CD14-positive monocyte (primary cell): ENCODE measurements at regions not wholly inside any gene's neighbourhood (a gene's known extent, or its start where the extent isn't known, plus 50 kb on each side); places are given as distances from the start of the nearest gene placed in this dataset.

ENCODE experiments used
- DNase-seq, 3 donors: peaks; one replicate each; pipeline ENCODE4 v3.0.0-alpha.2; 2011 to 2022
- H2AFZ ChIP-seq: 2 replicates; pipeline ENCODE4 v1.6.0; 2012; ENCODE audit warnings: mild to moderate bottlenecking, low read depth, low read length, inconsistent platforms; ENCODE audit not compliant: insufficient read depth, poor library complexity, severe bottlenecking
- H3K27ac ChIP-seq, 2 donors: 1 replicate in 1 of 2; 2 replicates in 1 of 2; pipeline ENCODE4 v1.5.1; 2012 to 2013; ENCODE audit warnings: low read length in 2 of 2, control low read depth in 1 of 2, inconsistent platforms in 1 of 2, low read depth in 1 of 2, mild to moderate bottlenecking in 1 of 2
- H3K27me3 ChIP-seq, 2 donors: one replicate each; pipeline versions ENCODE4 v1.6.0 to v1.6.1; 2011 to 2013; ENCODE audit warnings: low read length in 2 of 2; ENCODE audit not compliant: control insufficient read depth in 2 of 2, insufficient read depth in 2 of 2
- H3K36me3 ChIP-seq, 2 donors: replicated peaks in 1 of 2; 1 replicate in 1 of 2; 2 replicates in 1 of 2; pipeline versions ENCODE4 v1.5.1 to v1.6.1; 2012 to 2013; ENCODE audit warnings: low read length in 2 of 2, control low read depth in 1 of 2, inconsistent platforms in 1 of 2, mild to moderate bottlenecking in 1 of 2; ENCODE audit not compliant: insufficient read depth in 2 of 2, control insufficient read depth in 1 of 2
- H3K4me1 ChIP-seq, 2 donors: 1 replicate in 1 of 2; 2 replicates in 1 of 2; pipeline versions ENCODE4 v1.5.1 to v1.6.1; 2012 to 2013; ENCODE audit warnings: low read length in 2 of 2, control low read depth in 1 of 2, inconsistent platforms in 1 of 2, mild to moderate bottlenecking in 1 of 2, moderate library complexity in 1 of 2; ENCODE audit not compliant: insufficient read depth in 2 of 2, control insufficient read depth in 1 of 2
- H3K4me2 ChIP-seq: replicated peaks from 2 replicates; pipeline ENCODE3; 2012; ENCODE audit warnings: low read length, moderate library complexity, mild to moderate bottlenecking; ENCODE audit not compliant: poor library complexity, severe bottlenecking; ENCODE audit errors: extremely low read depth
- H3K4me3 ChIP-seq, 3 experiments: fragments of 200-600 bp in 1 of 3; sonication (generic) in 1 of 3; replicated peaks in 1 of 3; 1 replicate in 2 of 3; 2 replicates in 1 of 3; pipeline ENCODE4 v1.5.1; 2011 to 2013; ENCODE audit warnings: low read length in 3 of 3, mild to moderate bottlenecking in 3 of 3, control low read depth in 2 of 3, low read depth in 2 of 3, inconsistent platforms in 1 of 3, moderate library complexity in 1 of 3
- H3K79me2 ChIP-seq: 2 replicates; pipeline ENCODE4 v1.6.0; 2012; ENCODE audit warnings: mild to moderate bottlenecking, control low read depth, inconsistent platforms, low read length, moderate library complexity; ENCODE audit not compliant: insufficient read depth
- H3K9ac ChIP-seq: 2 replicates; pipeline ENCODE4 v1.6.0; 2017; ENCODE audit warnings: low read length, mild to moderate bottlenecking; ENCODE audit not compliant: insufficient read depth, poor library complexity, severe bottlenecking
- H3K9me3 ChIP-seq, 2 donors: replicated peaks in 1 of 2; 1 replicate in 1 of 2; 2 replicates in 1 of 2; pipeline versions ENCODE4 v1.5.1 to v1.6.1; 2012 to 2013; ENCODE audit warnings: low read length in 2 of 2, control low read depth in 1 of 2; ENCODE audit not compliant: control insufficient read depth in 1 of 2, insufficient read depth in 1 of 2
- H4K20me1 ChIP-seq: 2 replicates; pipeline ENCODE4 v1.6.0; 2012; ENCODE audit warnings: mild to moderate bottlenecking, low read length, control low read depth, moderate library complexity; ENCODE audit not compliant: insufficient read depth
- H3K27ac Mint-ChIP-seq, 7 donors: one replicate each; pipeline ENCODE4 v1.8.0; 2020; ENCODE audit warnings: mild to moderate bottlenecking in 7 of 7, mixed read lengths in 7 of 7, moderate library complexity in 6 of 7, inconsistent platforms in 2 of 7
- H3K27me3 Mint-ChIP-seq, 3 donors: one replicate each; pipeline ENCODE4 v1.8.0; 2021 to 2022; ENCODE audit warnings: low read depth in 3 of 3, mild to moderate bottlenecking in 3 of 3, mixed read lengths in 3 of 3, moderate library complexity in 3 of 3, inconsistent platforms in 1 of 3
- H3K36me3 Mint-ChIP-seq, 2 donors: one replicate each; pipeline ENCODE4 v1.8.0; 2020; ENCODE audit warnings: mixed read lengths in 2 of 2, inconsistent platforms in 1 of 2, mild to moderate bottlenecking in 1 of 2
- H3K4me1 Mint-ChIP-seq: one replicate; pipeline ENCODE4 v1.8.0; 2020; ENCODE audit warnings: mild to moderate bottlenecking, mixed read lengths
- H3K4me3 Mint-ChIP-seq, 2 donors: one replicate each; pipeline ENCODE4 v1.8.0; 2020; ENCODE audit warnings: mild to moderate bottlenecking in 2 of 2, mixed read lengths in 2 of 2, moderate library complexity in 1 of 2
- H3K9me3 Mint-ChIP-seq, 7 donors: one replicate each; pipeline ENCODE4 v1.8.0; 2020 to 2022; ENCODE audit warnings: mixed read lengths in 7 of 7, mild to moderate bottlenecking in 6 of 7, moderate library complexity in 6 of 7, inconsistent platforms in 2 of 7
- CTCF ChIP-seq: fragments of 200-600 bp; IDR thresholded peaks from one replicate; pipeline ENCODE4 v1.8.0; 2022; ENCODE audit warnings: antibody characterized with exemption, mild to moderate bottlenecking
- WGBS: methylation state at CpG from one replicate; pipeline ENCODE4 v1.1.5; 2013; ENCODE audit warnings: missing lambda C conversion rate; ENCODE audit not compliant: insufficient coverage; 5-methylcytosine and 5-hydroxymethylcytosine counted together
- intact Hi-C, 2 donors: fragments of 100-400 bp; cut with micrococcal nuclease; formaldehyde crosslinking; loops; one replicate each; pipeline versions ENCODE4 v1.15.0 to v1.15.1; 2023

GRCh38 chr11:69374946-69375310 lies 81.0 kb downstream of the MYEOV start:
- H3K9ac ChIP-seq: no peak overlapping the region
- H3K4me1 ChIP-seq: no peaks in the 10 kb centered on the region
- Mint-ChIP-seq H3K4me1 (peaks cover 7% of the 10 kb centered on the region), H3K9me3 (no peaks in the 10 kb centered on the region), H3K36me3 (no peaks in the 10 kb centered on the region), H3K4me3 (no peak overlapping the region), H3K27ac (no peak overlapping the region), H3K27me3 (peaks cover 4 to 5% (median 4%) of the 10 kb centered on the region in 3 donors)
- no peaks in the 10 kb centered on the region for H3K36me3 ChIP-seq
- H3K79me2 ChIP-seq: no peaks in the 10 kb centered on the region
- no peaks in the 10 kb centered on the region for H4K20me1 ChIP-seq
- no peak overlapping the region for H3K27ac ChIP-seq
- no peak overlapping the region for H2AFZ ChIP-seq
- no peaks in the 10 kb centered on the region for H3K27me3 ChIP-seq
- H3K4me3 ChIP-seq: no peak overlapping the region
- WGBS: 86% methylated on average over 3 of the region's 4 CpGs
- H3K9me3 ChIP-seq: no peaks in the 10 kb centered on the region
- DNase-seq: no peak
- no peak overlapping the region for H3K4me2 ChIP-seq
- no peak for TF ChIP-seq CTCF
- intact Hi-C loops: no loop called here

DNA sequence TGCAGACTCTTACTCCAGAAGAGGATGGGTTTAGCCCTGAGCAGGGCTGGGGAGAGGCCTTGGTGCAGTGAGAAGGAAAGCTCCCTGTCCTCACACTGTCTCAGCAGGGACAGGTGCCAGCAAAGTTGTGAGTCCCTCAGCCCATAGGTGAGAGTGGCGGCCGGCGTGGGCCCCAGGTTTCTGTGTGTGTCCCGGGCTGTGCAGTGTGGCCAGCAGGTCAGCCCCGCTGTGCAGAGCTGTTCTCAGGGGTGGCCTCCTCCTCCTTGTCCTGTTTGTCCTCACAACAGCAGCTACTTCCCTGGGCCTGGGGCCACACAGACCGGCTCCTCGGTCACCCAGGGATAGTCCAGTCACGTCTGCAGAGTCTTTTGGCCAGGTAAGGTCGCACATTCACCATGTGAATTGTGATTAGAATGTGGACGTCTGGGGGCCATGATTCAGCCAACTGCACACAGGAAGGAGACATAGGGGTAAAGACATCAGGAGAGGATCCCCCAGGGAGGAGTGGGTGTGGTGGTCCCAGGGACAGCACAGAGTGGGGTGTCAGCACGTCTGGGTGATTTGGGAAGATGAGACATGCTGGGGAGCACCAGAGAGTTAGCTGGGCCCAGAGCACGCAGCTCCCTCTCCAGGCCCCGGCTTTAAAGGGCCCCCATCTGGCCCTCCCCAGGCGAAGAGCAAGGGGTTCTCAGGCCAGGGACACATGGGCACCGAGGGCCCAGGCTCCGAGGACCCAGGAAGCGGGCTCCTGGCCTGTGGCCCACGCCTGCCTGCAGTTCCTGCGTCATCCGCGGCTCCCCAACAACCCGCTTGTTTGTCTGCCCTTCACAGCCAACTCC lies 81.6 kb downstream of the MYEOV start:
- WGBS: 91% methylated on average over 22 of the region's 22 CpGs
- H3K4me2 ChIP-seq: no peak overlapping the region
- no peak overlapping the region for H3K27ac ChIP-seq
- no peaks in the 10 kb centered on the region for H3K36me3 ChIP-seq
- H3K27me3 Mint-ChIP-seq: peaks cover 3 to 4% (median 4%) of the 10 kb centered on the region in 3 donors
- no peaks in the 10 kb centered on the region for H3K4me1 ChIP-seq
- no peak overlapping the region for H2AFZ ChIP-seq
- no peak overlapping the region for H3K4me3 ChIP-seq
- no peak for DNase-seq
- H3K4me3 Mint-ChIP-seq: no peak overlapping the region
- H3K9me3 ChIP-seq: no peaks in the 10 kb centered on the region
- peak overlapping the region in 1 of 7 donors; percentile 20 for H3K27ac Mint-ChIP-seq
- intact Hi-C loops: no loop called here
- H4K20me1 ChIP-seq: no peaks in the 10 kb centered on the region
- no peaks in the 10 kb centered on the region for H3K27me3 ChIP-seq
- H3K4me1 Mint-ChIP-seq: peaks cover 10% of the 10 kb centered on the region
- no peaks in the 10 kb centered on the region for H3K79me2 ChIP-seq
- no peak for TF ChIP-seq CTCF
- H3K9ac ChIP-seq: no peak overlapping the region
- H3K9me3 Mint-ChIP-seq: no peaks in the 10 kb centered on the region
- no peaks in the 10 kb centered on the region for H3K36me3 Mint-ChIP-seq
